ENCODE measurements at regions not wholly inside any gene's neighbourhood (a gene's known extent, or its start where the extent isn't known, plus 50 kb on each side); places are given as distances from the start of the nearest gene placed in this dataset.

GRCh38 chr9:84463272-84463671, 122.7 kb upstream of the SLC28A3 start:
- DNase-seq = no peak
- no peaks in the 10 kb centered on the region for H3K4me1 ChIP-seq
- intact Hi-C loops (cut with DNase I; ENCODE audit: low total_unique reads) = no loop called here
- H3K36me3 ChIP-seq = no peaks in the 10 kb centered on the region
- H3K9me3 ChIP-seq = peaks cover 0 to 3% (median 2%) of the 10 kb centered on the region in 4 donors
- H3K27ac ChIP-seq = no peak overlapping the region
- H3K4me3 ChIP-seq = no peak overlapping the region
- TF ChIP-seq POLR2AphosphoS5 (IDR thresholded peaks at IDR 0.05) (no peak), CTCF (IDR thresholded peaks at IDR 0.05) (no peak), EP300 (IDR thresholded peaks at IDR 0.05) (no peak), POLR2A (IDR thresholded peaks at IDR 0.05) (no peak)
- H3K27me3 ChIP-seq = no peaks in the 10 kb centered on the region
- 50 to 83% (median 70%) methylated on average over 3 of the region's 3 CpGs for WGBS, 5 donors

GRCh38 chr9:84466580-84467285, 126.2 kb upstream of the SLC28A3 start:
- Histone ChIP-seq H3K27me3 (no peaks in the 10 kb centered on the region), H3K36me3 (no peaks in the 10 kb centered on the region), H3K9me3 (no peaks in the 10 kb centered on the region), H3K4me3 (no peak overlapping the region), H3K27ac (no peak overlapping the region), H3K4me1 (no peaks in the 10 kb centered on the region)
- DNase-seq = no peak
- intact Hi-C loops (cut with DNase I; ENCODE audit: low total_unique reads) = no loop called here
- WGBS, 5 donors = 51 to 70% (median 57%) methylated on average over 5 of the region's 5 CpGs
- TF ChIP-seq EP300 (IDR thresholded peaks at IDR 0.05) (no peak), CTCF (IDR thresholded peaks at IDR 0.05) (no peak), POLR2A (IDR thresholded peaks at IDR 0.05) (no peak), POLR2AphosphoS5 (IDR thresholded peaks at IDR 0.05) (no peak)

GRCh38 chr9:84471816-84472215, 131.3 kb upstream of the SLC28A3 start:
- no peak overlapping the region for H3K4me3 ChIP-seq
- WGBS, 5 donors = 66 to 83% (median 69%) methylated on average over 2 of the region's 2 CpGs
- H3K27ac ChIP-seq = no peak overlapping the region
- H3K9me3 ChIP-seq = no peaks in the 10 kb centered on the region
- H3K36me3 ChIP-seq = no peaks in the 10 kb centered on the region
- no peaks in the 10 kb centered on the region for H3K4me1 ChIP-seq
- intact Hi-C loops (cut with DNase I; ENCODE audit: low total_unique reads) = no loop called here
- H3K27me3 ChIP-seq = no peaks in the 10 kb centered on the region
- no peak for DNase-seq
- TF ChIP-seq POLR2A (IDR thresholded peaks at IDR 0.05) = no peak
- TF ChIP-seq EP300 (IDR thresholded peaks at IDR 0.05) = no peak
- no peak for TF ChIP-seq CTCF (IDR thresholded peaks at IDR 0.05)
- no peak for TF ChIP-seq POLR2AphosphoS5 (IDR thresholded peaks at IDR 0.05)

- Histone ChIP-seq H3K27me3 (no peaks in the 10 kb centered on the region), H3K4me3 (no peak overlapping the region), H3K36me3 (no peaks in the 10 kb centered on the region), H3K9me3 (no peaks in the 10 kb centered on the region), H3K4me1 (no peaks in the 10 kb centered on the region), H3K27ac (no peak overlapping the region)
- intact Hi-C loops (cut with DNase I; ENCODE audit: low total_unique reads) = no loop called here
- 77 to 86% (median 78%) methylated on average over 3 of the region's 3 CpGs for whole genome bisulfite sequencing, 5 donors
- TF ChIP-seq POLR2AphosphoS5 (IDR thresholded peaks at IDR 0.05) (no peak), POLR2A (IDR thresholded peaks at IDR 0.05) (no peak), CTCF (IDR thresholded peaks at IDR 0.05) (no peak), EP300 (IDR thresholded peaks at IDR 0.05) (no peak)
- no peak for DNase-seq
Observed at GRCh38 chr9:84478996-84479395, 138.4 kb upstream of the SLC28A3 start.
